GM21723 (cell line): ENCODE measurements at regions not wholly inside any gene's neighbourhood (a gene's known extent, or its start where the extent isn't known, plus 50 kb on each side); places are given as distances from the start of the nearest gene placed in this dataset.

Experiments used
- ATAC-seq: cut with Tn5 transposase; IDR thresholded peaks from one replicate; pipeline ENCODE4 v1.9.1; 2021; ENCODE audit warnings: mild to moderate bottlenecking, moderate library complexity; ENCODE audit not compliant: unreplicated experiment

GRCh38 chr2:156165742-156166141, 166.8 kb downstream of the NR4A2 start:
- no peak for ATAC-seq

GRCh38 chr2:156164091-156164720, 168.3 kb downstream of the NR4A2 start:
- no peak for ATAC-seq

GRCh38 chr2:156158808-156159207, 173.7 kb downstream of the NR4A2 start:
- ATAC-seq, result no peak

- ATAC-seq, result peak; percentile 52
Measured at GRCh38 chr2:156157670-156158069, 174.9 kb downstream of the NR4A2 start.

- no peak for ATAC-seq
Measured at GRCh38 chr2:156156580-156156979, 175.9 kb downstream of the NR4A2 start.

- ATAC-seq, result no peak
Measured at GRCh38 chr2:156155319-156155718, 177.2 kb downstream of the NR4A2 start.

GRCh38 chr2:156151351-156151750, 181.2 kb downstream of the NR4A2 start:
- ATAC-seq, result no peak

GRCh38 chr2:156147594-156148330, 184.8 kb downstream of the NR4A2 start:
- ATAC-seq, result peak; percentile 91

GRCh38 chr2:156145976-156146375, 186.5 kb downstream of the NR4A2 start:
- ATAC-seq, result no peak

- no peak for ATAC-seq
Measured at GRCh38 chr2:156145469-156145868, 187.1 kb downstream of the NR4A2 start.

- no peak for ATAC-seq
Measured at GRCh38 chr2:156136566-156136965, 196.0 kb downstream of the NR4A2 start.

GRCh38 chr2:156134887-156135286, 197.6 kb downstream of the NR4A2 start:
- ATAC-seq, result no peak

- no peak for ATAC-seq
Measured at GRCh38 chr2:156132941-156133340, 199.6 kb downstream of the NR4A2 start.

GRCh38 chr2:156132130-156132529, 200.4 kb downstream of the NR4A2 start:
- ATAC-seq, result no peak

- ATAC-seq, result no peak
Measured at GRCh38 chr2:156129227-156129626, 203.3 kb downstream of the NR4A2 start.

GRCh38 chr2:156125018-156125417, 207.5 kb downstream of the NR4A2 start:
- ATAC-seq, result no peak

- no peak for ATAC-seq
Measured at GRCh38 chr2:156124458-156124857, 208.1 kb downstream of the NR4A2 start.

GRCh38 chr2:156118753-156119416, 213.6 kb downstream of the NR4A2 start:
- ATAC-seq, result no peak

GRCh38 chr2:156116113-156116512, 216.4 kb downstream of the NR4A2 start:
- no peak for ATAC-seq

GRCh38 chr2:156115338-156115737, 217.2 kb downstream of the NR4A2 start:
- no peak for ATAC-seq

- no peak for ATAC-seq
Measured at GRCh38 chr2:156112323-156112722, 220.2 kb downstream of the NR4A2 start.

GRCh38 chr2:156110890-156111289, 221.6 kb downstream of the NR4A2 start:
- ATAC-seq, result peak; percentile 99
